ENCODE measurements at regions not wholly inside any gene's neighbourhood (a gene's known extent, or its start where the extent isn't known, plus 50 kb on each side); places are given as distances from the start of the nearest gene placed in this dataset.

GRCh38 chr5:97498657-97499056, 315.6 kb upstream of the RIOK2 start:
- H3K4me3 ChIP-seq (ENCODE audit: low read depth, low read length), result no peak overlapping the region
- no peaks in the 10 kb centered on the region for H3K9me3 ChIP-seq (ENCODE audit: control insufficient read depth, insufficient read depth, low read depth, low read length)
- TF ChIP-seq ZNF521 (tag by site-specific recombination; IDR thresholded peaks at IDR 0.05), result no peak
- no peak for TF ChIP-seq ZBTB49 (tag by site-specific recombination; IDR thresholded peaks at IDR 0.05; ENCODE audit: low read depth)
- TF ChIP-seq ZSCAN5A (tag by site-specific recombination; IDR thresholded peaks at IDR 0.05), result no peak
- no peak for TF ChIP-seq EGR2 (tag by site-specific recombination; IDR thresholded peaks at IDR 0.05; ENCODE audit: low read depth)
- ChIA-PET POLR2A (no interaction called here), CTCF (no interaction called here)
- H3K4me1 ChIP-seq (ENCODE audit: control insufficient read depth, insufficient read depth, low read length), result no peaks in the 10 kb centered on the region
- no peaks in the 10 kb centered on the region for H3K36me3 ChIP-seq (ENCODE audit: control insufficient read depth in 2 of 2, insufficient read depth in 1 of 2, low read length in 2 of 2)
- H3K27ac ChIP-seq (ENCODE audit: extremely low read depth, low read depth, low read length), result no peak overlapping the region

GRCh38 chr5:97499605-97500004, 316.6 kb upstream of the RIOK2 start:
- Histone ChIP-seq H3K4me3 (ENCODE audit: low read depth, low read length) (no peak overlapping the region), H3K9me3 (ENCODE audit: control insufficient read depth, insufficient read depth, low read depth, low read length) (no peaks in the 10 kb centered on the region), H3K4me1 (ENCODE audit: control insufficient read depth, insufficient read depth, low read length) (no peaks in the 10 kb centered on the region), H3K27ac (ENCODE audit: extremely low read depth, low read depth, low read length) (no peak overlapping the region), H3K36me3 (ENCODE audit: control insufficient read depth in 2 of 2, insufficient read depth in 1 of 2, low read length in 2 of 2) (no peaks in the 10 kb centered on the region)
- ChIA-PET CTCF (no interaction called here), POLR2A (no interaction called here)
- no peak for TF ChIP-seq HOXD13 (CRISPR knock-in tag; IDR thresholded peaks at IDR 0.05; ENCODE audit: borderline replicate concordance)
- TF ChIP-seq KLF1 (tag by site-specific recombination; IDR thresholded peaks at IDR 0.05), result no peak
- TF ChIP-seq ZNF169 (tag by site-specific recombination; IDR thresholded peaks at IDR 0.05), result no peak
- no peak for TF ChIP-seq ZNF292 (tag by site-specific recombination; IDR thresholded peaks at IDR 0.05; ENCODE audit: borderline replicate concordance, low read depth)
- no peak for TF ChIP-seq ZNF501 (tag by site-specific recombination; IDR thresholded peaks at IDR 0.05)
- TF ChIP-seq ZSCAN16 (tag by site-specific recombination; IDR thresholded peaks at IDR 0.05), result no peak
- no peak for TF ChIP-seq ZNF280C (tag by site-specific recombination; IDR thresholded peaks at IDR 0.05)

GRCh38 chr5:97501286-97501964, 318.4 kb upstream of the RIOK2 start:
- CTCF ChIA-PET, result interaction anchor here (0.7 kb wide), 1 partner anchor 432 kb away, joined by 3 read pairs; no protein-coding TSS in a partner anchor
- no peaks in the 10 kb centered on the region for H3K36me3 ChIP-seq (ENCODE audit: control insufficient read depth in 2 of 2, insufficient read depth in 1 of 2, low read length in 2 of 2)
- H3K4me1 ChIP-seq (ENCODE audit: control insufficient read depth, insufficient read depth, low read length), result no peaks in the 10 kb centered on the region
- H3K9me3 ChIP-seq (ENCODE audit: control insufficient read depth, insufficient read depth, low read depth, low read length), result no peaks in the 10 kb centered on the region
- POLR2A ChIA-PET, result no interaction called here
- H3K4me3 ChIP-seq (ENCODE audit: low read depth, low read length), result no peak overlapping the region
- no peak overlapping the region for H3K27ac ChIP-seq (ENCODE audit: extremely low read depth, low read depth, low read length)
- no peak for TF ChIP-seq ZNF701 (tag by site-specific recombination; IDR thresholded peaks at IDR 0.05)
- no peak for TF ChIP-seq PATZ1 (tag by site-specific recombination; IDR thresholded peaks at IDR 0.05)
